ENCODE measurements at regions not wholly inside any gene's neighbourhood (a gene's known extent, or its start where the extent isn't known, plus 50 kb on each side); places are given as distances from the start of the nearest gene placed in this dataset.

DNA sequence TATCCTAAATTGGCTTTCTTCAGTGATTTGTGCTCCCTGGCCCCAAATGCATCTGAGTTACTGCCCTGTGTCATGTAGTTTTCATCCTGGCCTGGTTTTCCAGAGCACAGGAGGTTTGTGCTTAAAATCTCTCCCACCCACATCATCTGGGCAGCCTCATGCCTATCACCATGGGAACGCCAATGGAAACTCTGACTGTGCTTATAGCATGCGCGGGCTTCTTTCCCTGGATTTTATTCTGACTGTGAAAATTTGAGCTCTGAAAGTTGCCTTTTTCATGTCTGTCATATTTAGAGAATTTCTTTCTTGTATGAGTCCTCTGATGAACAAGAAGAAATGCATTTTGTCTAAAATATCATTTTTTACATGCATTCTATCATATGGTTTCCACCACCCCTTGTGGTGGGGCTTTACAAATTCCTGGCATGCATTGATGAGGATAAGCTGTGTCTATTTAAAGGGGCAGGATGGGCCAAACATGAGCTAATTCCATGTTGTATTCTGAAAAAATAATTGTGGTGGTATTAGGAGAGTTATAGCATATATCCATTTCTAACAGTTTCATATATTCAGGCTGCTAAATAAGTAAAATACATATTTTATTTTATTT lies 55.1 kb downstream of the IRAG1 start:
- TF ChIP-seq, protein P1, sequence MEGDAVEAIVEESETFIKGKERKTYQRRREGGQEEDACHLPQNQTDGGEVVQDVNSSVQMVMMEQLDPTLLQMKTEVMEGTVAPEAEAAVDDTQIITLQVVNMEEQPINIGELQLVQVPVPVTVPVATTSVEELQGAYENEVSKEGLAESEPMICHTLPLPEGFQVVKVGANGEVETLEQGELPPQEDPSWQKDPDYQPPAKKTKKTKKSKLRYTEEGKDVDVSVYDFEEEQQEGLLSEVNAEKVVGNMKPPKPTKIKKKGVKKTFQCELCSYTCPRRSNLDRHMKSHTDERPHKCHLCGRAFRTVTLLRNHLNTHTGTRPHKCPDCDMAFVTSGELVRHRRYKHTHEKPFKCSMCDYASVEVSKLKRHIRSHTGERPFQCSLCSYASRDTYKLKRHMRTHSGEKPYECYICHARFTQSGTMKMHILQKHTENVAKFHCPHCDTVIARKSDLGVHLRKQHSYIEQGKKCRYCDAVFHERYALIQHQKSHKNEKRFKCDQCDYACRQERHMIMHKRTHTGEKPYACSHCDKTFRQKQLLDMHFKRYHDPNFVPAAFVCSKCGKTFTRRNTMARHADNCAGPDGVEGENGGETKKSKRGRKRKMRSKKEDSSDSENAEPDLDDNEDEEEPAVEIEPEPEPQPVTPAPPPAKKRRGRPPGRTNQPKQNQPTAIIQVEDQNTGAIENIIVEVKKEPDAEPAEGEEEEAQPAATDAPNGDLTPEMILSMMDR (IDR thresholded peaks at IDR 0.05; ENCODE audit: partially characterized antibody, unreplicated experiment), result no peak
- no peaks in the 10 kb centered on the region for H3K36me3 Mint-ChIP-seq (ENCODE audit: unreplicated experiment)
- DNase-seq, result no peak
- no peaks in the 10 kb centered on the region for H3K9me3 Mint-ChIP-seq (ENCODE audit: unreplicated experiment)
- H3K27ac Mint-ChIP-seq (ENCODE audit: unreplicated experiment), result no peak overlapping the region
- H3K27me3 Mint-ChIP-seq (ENCODE audit: unreplicated experiment), result peaks cover 3% of the 10 kb centered on the region
- H3K4me3 Mint-ChIP-seq (ENCODE audit: unreplicated experiment), result no peak overlapping the region
- no peaks in the 10 kb centered on the region for H3K4me1 Mint-ChIP-seq (ENCODE audit: low read depth, unreplicated experiment)

DNA sequence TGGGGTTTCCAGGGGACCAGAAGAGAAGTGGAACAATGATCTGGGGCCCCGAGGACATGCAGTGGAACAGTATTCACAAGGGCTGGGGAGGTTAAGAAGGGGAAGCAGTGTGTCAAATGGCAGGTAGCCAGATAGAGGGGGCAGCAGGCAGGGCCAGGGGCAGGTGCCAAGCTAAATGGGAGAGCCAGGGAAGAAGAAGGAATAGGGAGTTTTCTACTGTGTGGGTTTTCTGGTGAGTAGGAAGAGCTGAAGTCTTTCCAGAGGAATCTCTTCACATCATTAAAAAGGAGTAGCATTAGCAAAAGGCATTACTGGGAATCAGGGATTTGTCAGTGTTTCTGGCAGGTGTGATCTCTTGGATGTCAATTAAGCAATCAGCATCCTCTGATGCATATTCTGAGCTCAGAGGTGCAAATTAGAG lies 55.8 kb downstream of the IRAG1 start:
- Mint-ChIP-seq H3K36me3 (ENCODE audit: unreplicated experiment) (no peaks in the 10 kb centered on the region), H3K4me3 (ENCODE audit: unreplicated experiment) (no peak overlapping the region), H3K27me3 (ENCODE audit: unreplicated experiment) (peaks cover 3% of the 10 kb centered on the region), H3K4me1 (ENCODE audit: low read depth, unreplicated experiment) (no peaks in the 10 kb centered on the region), H3K27ac (ENCODE audit: unreplicated experiment) (no peak overlapping the region), H3K9me3 (ENCODE audit: unreplicated experiment) (no peaks in the 10 kb centered on the region)
- DNase-seq, result no peak
- TF ChIP-seq, protein P1 (IDR thresholded peaks at IDR 0.05; ENCODE audit: partially characterized antibody, unreplicated experiment), result no peak

DNA sequence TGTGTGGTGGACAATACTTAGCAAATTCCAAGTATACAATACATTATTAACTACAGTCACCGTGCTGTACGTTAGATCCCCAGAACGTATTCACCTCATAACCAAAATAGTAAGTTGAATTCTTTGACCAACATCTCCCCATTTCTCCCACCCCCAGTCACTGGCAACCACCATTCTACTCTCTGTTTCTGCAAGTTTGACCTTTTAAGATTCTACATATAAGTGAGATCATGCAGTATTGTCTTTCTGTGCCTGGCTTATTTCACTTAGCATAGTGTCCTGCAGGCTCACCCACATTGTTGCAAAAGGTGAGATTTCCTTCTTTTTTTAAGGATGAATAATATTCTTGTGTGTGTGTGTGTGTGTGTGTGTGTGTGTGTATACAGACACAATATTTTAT lies 59.1 kb downstream of the IRAG1 start:
- Mint-ChIP-seq H3K27ac (ENCODE audit: unreplicated experiment) (no peak overlapping the region), H3K4me3 (ENCODE audit: unreplicated experiment) (no peak overlapping the region), H3K9me3 (ENCODE audit: unreplicated experiment) (no peaks in the 10 kb centered on the region), H3K4me1 (ENCODE audit: low read depth, unreplicated experiment) (no peaks in the 10 kb centered on the region), H3K27me3 (ENCODE audit: unreplicated experiment) (peaks cover 1% of the 10 kb centered on the region), H3K36me3 (ENCODE audit: unreplicated experiment) (peaks cover 5% of the 10 kb centered on the region)
- TF ChIP-seq, protein P1 (IDR thresholded peaks at IDR 0.05; ENCODE audit: partially characterized antibody, unreplicated experiment), result no peak
- no peak for DNase-seq

DNA sequence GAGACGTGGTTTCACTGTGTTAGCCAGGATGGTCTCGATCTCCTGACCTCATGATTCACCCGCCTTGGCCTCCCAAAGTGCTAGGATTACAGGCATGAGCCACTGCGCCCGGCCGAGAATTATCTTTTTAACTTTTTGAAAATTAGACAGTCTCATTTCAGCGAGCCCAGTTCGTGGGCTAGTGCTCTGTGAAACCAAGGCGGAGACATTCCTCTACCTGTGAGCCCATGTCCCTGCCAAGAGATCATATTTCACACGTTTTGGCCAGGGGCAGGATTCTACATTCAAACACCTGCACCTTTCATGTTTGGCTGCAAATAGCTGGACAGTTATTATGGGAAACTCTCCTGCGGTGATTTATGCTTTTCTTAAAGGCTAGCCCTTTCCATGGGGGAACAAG lies 60.3 kb downstream of the IRAG1 start:
- H3K4me1 Mint-ChIP-seq (ENCODE audit: low read depth, unreplicated experiment), result no peaks in the 10 kb centered on the region

DNA sequence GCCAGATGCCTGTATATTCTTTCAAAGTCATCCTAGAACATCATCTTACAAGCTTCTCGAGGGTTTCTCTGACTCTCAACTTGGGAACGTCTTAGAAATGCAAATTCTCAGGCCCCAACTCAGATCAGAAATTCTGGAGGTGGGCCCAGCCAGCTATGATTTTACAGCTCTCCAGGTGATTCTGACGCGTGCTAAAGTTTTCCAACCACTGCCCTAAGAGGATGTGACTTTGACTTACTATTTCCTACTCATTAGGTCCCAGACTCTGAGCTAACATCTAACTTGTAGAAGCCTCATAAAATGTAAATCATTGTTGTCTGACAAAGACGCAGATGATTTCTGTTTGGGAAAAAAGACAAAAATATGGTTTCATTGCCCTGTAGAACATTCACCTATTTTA lies 61.1 kb downstream of the IRAG1 start:
- Mint-ChIP-seq H3K27me3 (ENCODE audit: unreplicated experiment) (no peaks in the 10 kb centered on the region), H3K4me3 (ENCODE audit: unreplicated experiment) (no peak overlapping the region), H3K9me3 (ENCODE audit: unreplicated experiment) (peaks cover under 1% of the 10 kb centered on the region), H3K27ac (ENCODE audit: unreplicated experiment) (no peak overlapping the region), H3K4me1 (ENCODE audit: low read depth, unreplicated experiment) (no peaks in the 10 kb centered on the region), H3K36me3 (ENCODE audit: unreplicated experiment) (peaks cover 5% of the 10 kb centered on the region)
- TF ChIP-seq, protein P1 (IDR thresholded peaks at IDR 0.05; ENCODE audit: partially characterized antibody, unreplicated experiment), result no peak
- no peak for DNase-seq

More for the DNA sequence above, 60.3 kb downstream of the IRAG1 start:
- Mint-ChIP-seq H3K27me3 (ENCODE audit: unreplicated experiment) (no peaks in the 10 kb centered on the region), H3K36me3 (ENCODE audit: unreplicated experiment) (peaks cover 5% of the 10 kb centered on the region), H3K9me3 (ENCODE audit: unreplicated experiment) (no peaks in the 10 kb centered on the region), H3K27ac (ENCODE audit: unreplicated experiment) (no peak overlapping the region), H3K4me3 (ENCODE audit: unreplicated experiment) (no peak overlapping the region)
- no peak for DNase-seq
- TF ChIP-seq, protein P1 (IDR thresholded peaks at IDR 0.05; ENCODE audit: partially characterized antibody, unreplicated experiment), result no peak

Measured in glutamatergic neuron (in vitro differentiated cells).